Left colon (tissue), 2 donors: ENCODE measurements at regions not wholly inside any gene's neighbourhood (a gene's known extent, or its start where the extent isn't known, plus 50 kb on each side); places are given as distances from the start of the nearest gene placed in this dataset.
A peak's percentile ranks its signal among the peaks of the same experiment; 100 is the strongest.
"Not testable (repeated sequence)": the region's sequence is repeated elsewhere in the genome, so short reads cannot be mapped to it uniquely, and the experiment has no call there.

Source experiments
- ATAC-seq: fragments of 200-7000 bp; cut with Tn5 transposase; one replicate; pipeline ENCODE4 v1.9.1; 2020; ENCODE audit warnings: mild to moderate bottlenecking, moderate library complexity
- DNase-seq, 2 donors: peaks; one replicate each; pipeline ENCODE4 v3.0.0-alpha.2; 2020
- intact Hi-C, 2 donors: fragments of 100-400 bp; cut with DNase I in 1 of 2; cut with micrococcal nuclease in 1 of 2; formaldehyde crosslinking; loops; one replicate each; pipeline versions ENCODE4 v1.11.2 to v1.14.0; 2022; cut with DNase I, micrococcal nuclease
- donor health status: DM: no; HTN: no; CAD: no.
- donor health status: DM: yes; HTN: yes; CAD: no.

- intact Hi-C loops = no loop called here
- DNase-seq = no peak
- no peak for ATAC-seq
These were observed 193.0 kb downstream of the NAA11 start for GRCh38 chr4:79132826-79133225.

GRCh38 chr4:79121875-79122358 lies 182.7 kb upstream of the PAQR3 start:
- DNase-seq (no peak), ATAC-seq (no peak)
- intact Hi-C loops = no loop called here

DNA sequence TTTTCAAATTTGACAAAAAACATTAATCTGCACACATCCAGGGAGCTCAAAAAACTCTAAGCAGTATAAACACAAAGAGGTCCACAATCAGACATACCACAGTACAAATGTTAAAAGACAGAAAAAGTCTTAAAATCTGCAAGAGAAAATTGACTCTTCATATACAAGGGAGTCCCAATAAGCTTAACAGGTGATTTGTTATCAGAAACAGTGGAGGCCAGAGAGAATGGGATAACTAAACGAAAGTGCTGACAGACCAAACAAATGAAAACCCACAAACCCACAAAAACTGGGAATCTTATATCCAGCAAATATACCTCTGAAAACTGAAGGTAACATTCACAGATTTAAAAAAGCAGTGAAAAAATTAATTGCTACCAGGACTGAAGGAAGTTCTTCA lies 182.0 kb upstream of the PAQR3 start:
- intact Hi-C loops = no loop called here

DNA sequence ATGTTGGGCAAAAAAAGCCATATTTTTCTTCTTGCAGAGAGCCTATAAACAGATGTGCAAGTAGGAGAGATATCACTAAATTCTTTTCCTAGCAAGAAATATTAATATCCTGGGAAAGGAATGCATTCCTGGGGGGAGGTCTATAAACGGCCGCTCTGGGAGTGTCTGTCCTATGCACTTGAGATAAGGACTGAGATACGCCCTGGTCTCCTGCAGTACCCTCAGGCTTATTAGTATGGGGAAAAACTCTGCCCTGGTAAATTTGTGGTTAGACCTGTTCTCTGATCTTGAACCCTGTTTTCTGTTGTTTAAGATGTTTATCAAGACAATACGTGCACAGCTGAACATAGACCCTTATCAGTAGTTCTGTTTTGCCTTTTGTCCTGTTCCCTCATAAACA lies 177.8 kb upstream of the PAQR3 start:
- ATAC-seq, DNase-seq, intact Hi-C loops: not testable (repeated sequence)

More for the DNA sequence above, 182.0 kb upstream of the PAQR3 start:
- ATAC-seq (no peak), DNase-seq (no peak)

GRCh38 chr4:79107014-79107413 lies 167.8 kb upstream of the PAQR3 start:
- ATAC-seq (no peak), DNase-seq (no peak)
- intact Hi-C loops = no loop called here

DNA sequence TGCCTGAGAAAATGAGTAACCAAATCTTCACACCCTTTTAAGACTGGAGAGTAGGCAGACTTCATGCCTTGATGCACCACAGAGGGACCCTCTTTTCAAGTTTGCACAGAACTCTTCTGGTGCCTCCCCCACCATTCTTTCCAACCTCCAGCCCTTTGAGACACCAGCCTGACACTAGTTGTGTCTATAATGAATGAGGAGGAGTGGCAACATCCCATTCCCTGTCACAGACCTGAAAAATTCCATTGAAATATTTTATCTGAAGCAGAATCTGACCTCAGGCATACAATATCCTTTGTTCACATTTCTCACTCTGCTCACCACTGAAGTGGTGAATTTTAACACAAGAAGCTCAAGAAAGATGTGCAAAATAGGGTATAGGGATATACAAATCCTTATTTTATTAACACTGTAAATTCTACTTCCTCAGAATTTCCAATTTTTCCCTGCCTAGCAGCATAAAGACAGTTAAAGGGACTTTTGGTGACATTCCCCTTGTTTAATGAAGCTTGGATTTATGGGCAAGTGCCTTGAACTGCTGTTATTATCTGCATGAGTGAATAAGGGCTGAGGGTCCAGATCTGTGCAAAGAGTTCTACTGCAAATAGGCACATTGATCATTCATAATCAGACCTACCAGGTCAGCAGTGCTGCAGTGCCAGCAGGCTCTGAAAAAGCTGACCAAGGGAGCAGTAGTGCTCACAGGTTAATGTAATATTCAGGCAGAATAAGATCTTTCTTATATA lies 149.9 kb upstream of the PAQR3 start:
- no peak for DNase-seq
- intact Hi-C loops = no loop called here
- no peak for ATAC-seq

GRCh38 chr4:79087071-79087470 lies 147.8 kb upstream of the PAQR3 start:
- DNase-seq (no peak), ATAC-seq (no peak)
- intact Hi-C loops = no loop called here

GRCh38 chr4:79083406-79084010 lies 144.3 kb upstream of the PAQR3 start:
- ATAC-seq (no peak), DNase-seq (peak in 1 of 2 donors; percentile 36)
- intact Hi-C loops = no loop called here

DNA sequence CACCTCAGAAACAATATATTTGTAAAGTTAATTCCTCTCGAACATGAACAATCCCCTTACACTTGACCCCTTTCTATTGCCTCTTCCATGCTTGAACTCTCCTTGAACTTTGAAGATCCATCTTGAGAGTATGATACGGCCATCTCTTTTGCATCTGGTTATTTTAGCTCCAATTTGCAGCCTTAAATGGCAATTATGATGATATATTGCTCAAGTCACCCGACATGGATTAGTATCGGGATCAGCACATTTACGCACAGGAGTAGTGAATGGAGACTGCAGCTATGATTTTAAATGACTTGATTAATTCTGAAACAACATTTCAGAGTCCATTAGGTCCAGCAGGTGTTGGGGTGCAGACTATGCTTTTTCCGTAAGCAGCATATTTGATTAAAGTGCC lies 143.8 kb upstream of the PAQR3 start:
- ATAC-seq = no peak
- no peak for DNase-seq
- intact Hi-C loops = no loop called here

- intact Hi-C loops = no loop called here
- no peak for DNase-seq
- ATAC-seq = no peak
These were observed 142.7 kb upstream of the PAQR3 start for GRCh38 chr4:79081973-79082372.

DNA sequence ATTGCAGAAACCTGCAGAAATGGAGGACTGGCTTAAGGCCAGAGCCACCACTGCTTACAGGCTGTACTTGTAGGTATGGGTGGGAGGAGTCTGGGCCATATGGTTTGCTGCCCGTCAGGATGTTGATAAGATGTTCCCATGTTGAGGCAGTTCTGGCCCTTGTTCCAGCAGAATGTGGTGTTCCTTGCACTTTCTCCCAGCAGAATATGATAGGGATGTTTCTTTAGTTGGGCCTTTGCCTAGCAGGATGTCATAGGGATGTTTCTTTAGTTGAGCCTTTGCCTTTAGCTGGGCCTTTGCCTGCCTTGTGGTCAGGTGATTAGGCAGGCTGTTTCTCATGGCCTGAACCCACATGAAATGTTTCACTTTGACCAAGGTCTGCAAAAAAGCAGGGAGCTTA lies 139.1 kb upstream of the PAQR3 start:
- no peak for ATAC-seq
- intact Hi-C loops = no loop called here
- DNase-seq = no peak

- intact Hi-C loops = no loop called here
These were observed 134.8 kb upstream of the PAQR3 start for GRCh38 chr4:79074040-79074439.

DNA sequence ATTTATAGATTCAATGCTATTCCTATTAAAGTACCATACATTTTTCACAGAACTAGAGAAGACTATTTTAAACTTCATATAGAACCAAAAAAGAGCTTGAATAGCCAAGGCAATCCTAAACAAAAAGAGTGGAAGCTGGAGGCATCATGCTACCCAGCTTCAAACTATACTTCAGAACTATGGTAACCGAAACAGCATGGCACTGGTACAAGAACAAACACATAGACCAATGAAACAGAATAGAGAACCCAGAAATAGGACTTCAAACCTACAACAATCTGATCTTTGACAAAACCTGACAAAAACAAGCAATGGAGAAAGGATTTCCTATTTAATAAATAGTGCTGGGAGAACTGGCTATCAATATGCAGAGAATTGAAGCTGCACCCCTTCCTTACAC lies 134.2 kb upstream of the PAQR3 start:
- intact Hi-C loops = no loop called here
- no peak for DNase-seq
- no peak for ATAC-seq

More at GRCh38 chr4:79074040-79074439, 134.8 kb upstream of the PAQR3 start:
- no peak for ATAC-seq
- DNase-seq = no peak

DNA sequence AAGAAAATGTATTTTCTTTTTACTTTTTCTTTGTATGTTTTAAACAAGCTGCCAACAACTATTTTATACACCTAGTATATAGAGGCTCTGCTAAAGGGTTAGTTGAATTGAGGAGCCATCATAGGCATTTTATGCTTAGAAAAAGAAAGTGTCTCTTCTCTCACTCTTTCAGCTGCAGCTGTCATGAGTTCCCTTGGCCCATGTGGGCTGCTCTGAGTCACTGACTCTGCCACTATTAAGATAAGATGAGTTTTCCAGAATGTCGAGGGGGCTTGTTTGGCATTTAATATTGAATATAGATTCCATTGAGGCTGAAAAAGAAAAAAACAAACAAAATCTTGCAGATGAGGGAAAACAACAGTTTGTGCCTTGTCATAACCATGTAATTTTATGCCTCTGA lies 126.0 kb upstream of the PAQR3 start:
- no peak for ATAC-seq
- no peak for DNase-seq
- intact Hi-C loops = no loop called here

- ATAC-seq (no peak), DNase-seq (no peak)
- intact Hi-C loops = no loop called here
These were observed 125.6 kb upstream of the PAQR3 start for GRCh38 chr4:79064806-79065205.

DNA sequence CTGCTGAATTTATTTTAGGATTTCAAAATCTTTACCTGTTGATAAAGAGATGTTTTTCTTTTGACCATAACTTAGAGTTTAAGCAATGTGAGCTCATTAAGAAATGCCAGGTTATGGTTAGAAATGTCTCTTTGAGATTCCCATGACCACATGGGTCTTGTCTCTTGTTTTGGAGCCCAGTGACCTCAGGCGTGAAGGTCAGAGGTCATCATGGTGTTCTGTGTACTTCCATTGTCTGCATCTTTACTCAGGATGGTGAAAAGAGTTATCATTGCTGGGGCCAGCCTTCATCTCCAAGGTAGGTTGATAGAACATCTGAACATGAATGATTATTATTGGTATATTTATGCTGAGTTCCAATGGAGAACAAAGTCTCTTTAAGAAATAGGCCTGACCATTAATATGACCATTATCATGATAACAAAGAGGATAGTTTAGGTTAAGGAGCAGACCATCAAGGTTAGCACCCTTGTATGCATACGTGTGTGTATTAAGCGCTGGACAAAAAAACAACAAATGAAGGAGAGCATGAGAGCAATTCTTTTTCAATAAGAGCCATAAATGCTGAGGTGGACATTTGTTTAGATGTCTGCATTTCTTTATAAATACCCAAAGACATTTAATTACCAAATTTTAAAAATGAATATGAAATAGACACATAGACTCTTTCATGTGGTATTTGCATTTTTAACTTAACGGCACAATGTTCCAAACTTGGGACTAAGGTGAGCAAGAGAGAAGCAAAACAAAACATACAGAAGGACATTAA lies 120.6 kb upstream of the PAQR3 start:
- DNase-seq = no peak
- no peak for ATAC-seq
- intact Hi-C loops = no loop called here

- ATAC-seq = no peak
- intact Hi-C loops = no loop called here
- no peak for DNase-seq
These were observed 118.5 kb upstream of the PAQR3 start for GRCh38 chr4:79057772-79058171.

DNA sequence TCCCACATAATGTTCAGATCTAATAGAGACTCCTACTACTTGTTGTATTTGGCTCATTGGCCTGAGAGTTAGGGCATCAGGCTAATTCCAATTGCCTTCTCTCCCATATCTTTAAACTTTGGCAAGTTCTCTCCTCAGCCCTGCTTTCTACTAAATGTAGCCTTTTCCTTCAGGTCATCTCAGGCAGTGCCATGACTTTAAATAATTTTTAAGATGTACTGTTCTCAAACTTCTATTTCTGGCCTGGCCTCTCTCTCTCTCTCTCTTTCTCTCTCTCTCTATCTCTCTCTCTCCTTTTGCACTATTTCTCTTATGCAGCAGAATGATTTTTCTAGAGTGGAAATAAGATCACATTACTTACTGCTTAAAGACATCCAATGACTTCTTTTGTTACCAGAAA lies 114.5 kb upstream of the PAQR3 start:
- ATAC-seq = no peak
- intact Hi-C loops = no loop called here

DNA sequence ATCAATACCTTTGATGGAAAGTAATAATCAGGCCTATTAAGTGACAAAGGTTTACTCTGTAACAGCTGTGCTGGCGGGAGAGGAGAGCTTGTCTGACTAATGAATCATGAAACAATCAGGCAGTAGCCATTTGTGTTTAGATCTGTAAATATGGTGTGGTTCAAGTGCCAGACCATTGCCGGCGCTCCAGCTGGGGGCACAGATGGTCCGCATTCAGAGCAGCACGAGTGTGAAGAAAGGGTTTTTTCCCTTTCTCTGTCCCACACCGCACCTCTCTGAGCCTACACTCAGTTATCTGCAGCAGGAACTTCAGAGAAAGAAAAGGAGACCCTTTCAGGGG lies 111.3 kb upstream of the PAQR3 start:
- peak; percentile 5 for ATAC-seq
- intact Hi-C loops = no loop called here
- peak in 1 of 2 donors; percentile 6 for DNase-seq

More for the DNA sequence above, 114.5 kb upstream of the PAQR3 start:
- no peak for DNase-seq
